NCI-H1417 (cell line): ENCODE measurements at regions not wholly inside any gene's neighbourhood (a gene's known extent, or its start where the extent isn't known, plus 50 kb on each side); places are given as distances from the start of the nearest gene placed in this dataset.

Experiments
- DNase-seq, 3 experiments: peaks; one replicate each; lab custom pipeline; 2025; lab: John Stamatoyannopoulos, UW

DNA sequence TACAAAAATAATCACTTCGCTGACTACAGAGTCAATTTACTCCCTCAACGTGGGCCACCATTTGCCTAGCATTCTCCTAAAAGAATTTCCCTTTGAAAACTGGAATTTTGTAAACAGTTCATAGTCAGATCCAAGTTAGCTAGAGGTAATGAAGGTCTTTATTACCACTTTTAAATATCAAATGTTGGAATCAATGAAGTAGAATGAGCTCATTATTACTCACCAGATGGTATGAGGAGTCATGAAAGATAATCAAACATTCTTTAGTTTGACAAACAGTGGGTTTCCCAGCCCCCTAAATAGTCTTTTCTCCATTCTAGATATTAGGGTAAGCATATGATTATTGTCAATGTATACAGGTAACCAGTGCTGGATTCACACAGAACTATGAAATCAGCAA lies 455.7 kb upstream of the THBS1 start:
- DNase-seq, result no peak

- DNase-seq, result peak in 2 of 3 experiments; percentile 13 to 49
Observed at GRCh38 chr15:39125904-39126303, 455.0 kb upstream of the THBS1 start.

DNA sequence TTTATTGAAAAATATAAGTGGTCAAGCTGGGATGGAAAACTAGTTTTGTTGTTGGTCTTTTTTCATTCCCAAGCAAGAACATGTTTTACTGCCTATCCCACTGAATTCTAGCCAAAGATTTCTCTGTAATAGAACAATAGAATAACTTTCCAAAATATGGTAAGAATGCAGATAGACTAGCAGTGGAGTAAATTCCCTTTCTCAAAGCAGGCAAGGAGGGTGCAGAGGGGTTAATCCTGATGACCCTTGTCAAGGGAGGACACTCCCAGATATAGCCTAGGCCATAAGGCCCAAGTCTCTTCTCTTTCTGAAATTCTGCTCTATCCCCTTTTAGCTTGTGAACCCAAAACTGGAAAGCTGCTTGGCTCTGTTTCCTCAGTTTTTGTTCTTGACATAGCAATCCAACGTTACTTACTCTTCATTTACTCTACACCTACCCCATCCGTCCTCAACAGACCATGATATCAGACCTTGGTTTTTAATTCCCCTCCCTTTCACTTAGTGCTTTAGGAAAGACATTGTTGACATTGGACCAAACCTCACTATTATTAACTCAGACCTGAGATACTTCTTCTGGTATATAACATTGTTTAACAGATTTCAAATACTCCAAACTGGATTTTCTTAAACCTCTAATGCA lies 453.6 kb upstream of the THBS1 start:
- DNase-seq, result no peak

GRCh38 chr15:39127925-39128617 lies 452.8 kb upstream of the THBS1 start:
- DNase-seq, result peak in 2 of 3 experiments; percentile 5 to 39

DNA sequence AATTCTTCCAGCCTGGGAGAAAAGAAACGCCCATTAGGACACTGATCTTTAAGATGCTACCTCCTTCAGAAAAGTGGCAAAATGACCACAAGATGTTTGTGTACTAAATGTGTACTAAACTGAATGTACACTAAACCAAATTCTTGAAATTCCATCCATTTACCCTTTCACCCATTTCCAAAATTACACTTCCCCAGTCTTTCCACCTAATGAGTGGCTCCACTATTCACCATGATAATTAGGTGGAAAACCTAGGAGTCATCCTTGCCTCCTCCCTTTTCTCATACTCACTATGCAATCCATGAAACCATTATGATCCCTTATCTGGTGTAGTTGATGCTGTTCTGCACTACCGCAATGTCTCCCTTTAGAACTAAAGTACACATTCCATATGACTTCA lies 452.1 kb upstream of the THBS1 start:
- no peak for DNase-seq

- DNase-seq, result no peak
Observed at GRCh38 chr15:39130556-39131379, 450.1 kb upstream of the THBS1 start.

- no peak for DNase-seq
Observed at GRCh38 chr15:39131609-39132008, 449.3 kb upstream of the THBS1 start.

DNA sequence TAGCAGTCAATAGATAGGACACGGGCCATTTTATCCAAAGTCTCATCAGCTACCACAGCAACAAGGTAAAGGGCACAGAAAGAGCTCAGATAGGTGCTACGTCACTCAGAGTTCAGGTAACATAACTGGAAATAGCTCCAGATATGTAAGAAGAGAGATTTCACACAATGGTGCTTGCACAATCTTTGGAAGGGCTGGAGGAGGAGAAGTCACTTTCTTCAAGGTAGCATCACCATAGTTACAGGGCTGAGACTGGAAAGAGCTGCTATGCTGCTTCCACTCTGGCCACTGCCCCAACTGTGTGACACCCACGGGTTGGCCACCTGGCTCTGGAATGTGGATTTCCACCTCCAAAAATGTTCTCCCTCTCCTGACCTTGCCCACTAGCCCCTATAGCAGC lies 448.8 kb upstream of the THBS1 start:
- no peak for DNase-seq

- no peak for DNase-seq
Observed at GRCh38 chr15:39132954-39133600, 447.8 kb upstream of the THBS1 start.

DNA sequence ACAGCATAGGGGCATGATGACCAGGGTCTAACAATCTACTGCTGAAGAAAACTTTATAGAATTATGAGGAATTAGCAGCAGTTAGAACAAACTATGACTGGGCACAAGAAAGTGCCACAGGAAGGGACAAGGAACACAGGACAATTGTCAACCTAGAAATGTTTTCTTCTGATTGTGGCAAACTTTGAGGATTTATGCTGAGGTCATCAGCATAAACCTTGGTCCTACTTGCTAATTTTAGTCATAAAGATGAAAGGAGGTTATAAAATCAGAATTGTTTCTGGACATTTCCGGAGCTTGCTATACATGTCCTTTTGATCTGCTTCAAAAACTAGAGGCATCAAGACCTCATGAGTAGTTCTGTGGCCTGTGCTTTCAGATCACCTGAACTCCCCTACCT lies 446.6 kb upstream of the THBS1 start:
- no peak for DNase-seq

DNA sequence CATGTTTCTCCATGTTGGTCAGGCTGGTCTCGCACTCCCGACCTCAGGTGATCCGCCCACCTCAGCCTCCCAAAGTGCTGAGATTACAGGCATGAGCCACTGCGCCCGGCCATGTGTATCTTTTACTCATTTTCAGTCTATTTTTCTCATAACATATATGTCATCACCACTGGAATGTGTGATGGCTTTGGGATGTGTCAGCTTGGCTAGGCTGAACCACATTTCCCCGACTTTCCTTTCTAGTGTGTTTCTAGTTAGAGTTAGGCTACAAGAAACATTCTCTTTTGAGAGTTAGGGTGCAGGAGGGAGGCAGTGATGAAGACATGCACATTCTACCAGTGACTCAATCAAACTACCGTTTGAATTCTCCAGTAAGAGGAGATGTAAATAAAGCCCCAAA lies 444.9 kb upstream of the THBS1 start:
- DNase-seq, result no peak

DNA sequence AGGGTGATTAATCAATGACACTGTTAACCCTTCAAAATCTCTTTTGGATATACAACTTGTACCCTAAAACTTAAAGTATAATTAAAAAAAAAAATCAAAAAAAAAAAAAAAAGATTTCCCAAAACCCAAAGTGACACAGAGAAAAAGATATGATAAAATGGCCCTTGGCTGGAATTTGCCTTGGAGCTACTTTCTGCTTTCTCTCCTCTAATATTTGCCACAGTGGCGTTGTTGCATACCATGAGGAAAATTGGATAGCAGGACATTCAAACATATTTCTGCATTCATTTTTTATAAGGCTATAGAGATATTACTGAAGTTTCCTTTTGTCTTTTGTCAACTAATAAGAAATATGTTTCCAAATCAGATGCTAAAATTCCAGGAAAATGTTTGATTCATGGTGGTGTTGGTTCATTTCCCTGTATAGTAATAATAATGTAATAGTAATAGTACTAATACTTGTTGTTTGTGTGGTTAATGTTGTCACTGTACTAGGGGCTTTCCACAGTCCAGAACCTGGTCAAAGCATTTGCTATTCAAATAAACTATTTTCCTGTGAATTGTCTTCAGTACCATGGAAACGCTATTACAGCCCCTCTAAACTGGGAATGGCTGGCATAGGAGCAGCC lies 441.3 kb upstream of the THBS1 start:
- no peak for DNase-seq

- no peak for DNase-seq
Observed at GRCh38 chr15:39140060-39140604, 440.7 kb upstream of the THBS1 start.

DNA sequence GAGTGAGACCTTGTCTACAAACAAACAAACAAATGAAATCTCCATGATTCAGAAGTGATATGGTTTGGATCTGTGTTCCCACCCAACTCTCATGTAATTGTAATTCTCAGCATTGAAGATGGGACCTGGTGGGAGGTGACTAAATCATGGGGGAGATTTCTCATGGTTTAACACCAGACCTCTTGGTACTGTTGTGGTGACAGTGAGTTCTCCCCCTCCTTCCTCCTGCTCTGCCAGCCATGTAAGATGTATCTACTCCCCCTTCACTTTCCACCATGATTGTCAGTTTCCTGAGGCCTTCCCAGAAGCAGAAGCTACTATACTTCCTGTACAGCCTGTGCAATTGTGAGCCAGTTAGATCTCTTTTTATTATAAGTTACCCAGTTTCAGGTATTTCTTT lies 438.4 kb upstream of the THBS1 start:
- no peak for DNase-seq

DNA sequence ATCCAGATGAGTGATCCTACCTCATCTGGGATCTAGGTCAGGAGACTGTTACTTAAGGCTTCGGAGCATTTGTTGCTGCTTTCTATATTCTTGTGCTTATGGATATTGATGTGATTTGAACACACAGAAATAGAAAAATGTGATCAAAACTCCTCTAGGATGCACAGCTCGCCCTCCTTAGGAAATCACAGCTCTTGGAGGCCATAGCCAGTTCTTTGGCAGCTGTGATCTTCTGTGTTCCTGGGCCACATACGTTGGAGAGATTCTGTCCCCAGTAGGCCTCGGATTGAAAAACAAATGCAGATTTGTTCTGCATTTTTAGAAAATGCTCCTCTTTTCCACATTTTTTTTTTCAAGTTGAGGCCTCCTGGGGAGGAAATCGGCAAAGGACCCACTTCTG lies 437.4 kb upstream of the THBS1 start:
- no peak for DNase-seq

GRCh38 chr15:39144051-39144450 lies 436.8 kb upstream of the THBS1 start:
- DNase-seq, result no peak

DNA sequence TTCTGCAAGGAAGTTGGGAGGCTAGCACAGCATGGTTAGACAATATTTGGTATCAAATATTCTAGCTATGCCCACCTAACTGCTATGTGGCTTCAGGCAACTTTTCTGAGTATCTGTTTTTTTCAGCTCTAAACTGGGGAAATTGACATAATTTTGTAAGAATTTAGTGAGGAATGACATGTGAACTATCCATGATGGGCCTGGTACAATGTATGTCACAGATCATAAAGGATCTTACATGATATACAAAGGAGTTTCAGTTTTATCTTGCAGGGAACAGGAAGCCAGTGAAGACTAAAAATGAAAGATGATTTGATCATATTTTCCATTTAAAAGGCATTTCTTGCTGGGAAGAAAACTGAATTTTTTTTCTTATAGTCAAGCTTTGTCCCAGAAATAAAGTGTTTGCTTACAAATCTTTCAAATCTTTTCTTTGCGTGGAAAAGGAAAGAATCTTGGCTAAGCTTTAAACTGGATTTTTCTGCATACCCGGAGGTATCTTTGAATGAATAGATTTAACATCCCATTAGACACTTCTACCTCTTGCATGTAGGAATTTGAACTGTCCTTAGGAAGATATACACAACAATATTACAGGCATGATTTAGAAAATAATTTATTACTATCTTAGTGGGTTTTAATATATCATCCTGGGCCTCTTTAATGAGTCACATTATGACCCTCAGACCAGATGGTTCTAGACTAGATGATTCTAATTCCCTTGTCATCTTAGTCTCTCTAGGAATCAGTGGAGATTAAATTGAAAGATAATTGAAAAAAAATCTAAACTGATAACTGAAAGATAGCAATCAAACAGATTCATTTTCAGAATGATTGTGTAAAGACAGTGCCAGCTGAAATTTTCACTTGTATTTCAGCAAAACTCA lies 436.0 kb upstream of the THBS1 start:
- DNase-seq, result no peak

DNA sequence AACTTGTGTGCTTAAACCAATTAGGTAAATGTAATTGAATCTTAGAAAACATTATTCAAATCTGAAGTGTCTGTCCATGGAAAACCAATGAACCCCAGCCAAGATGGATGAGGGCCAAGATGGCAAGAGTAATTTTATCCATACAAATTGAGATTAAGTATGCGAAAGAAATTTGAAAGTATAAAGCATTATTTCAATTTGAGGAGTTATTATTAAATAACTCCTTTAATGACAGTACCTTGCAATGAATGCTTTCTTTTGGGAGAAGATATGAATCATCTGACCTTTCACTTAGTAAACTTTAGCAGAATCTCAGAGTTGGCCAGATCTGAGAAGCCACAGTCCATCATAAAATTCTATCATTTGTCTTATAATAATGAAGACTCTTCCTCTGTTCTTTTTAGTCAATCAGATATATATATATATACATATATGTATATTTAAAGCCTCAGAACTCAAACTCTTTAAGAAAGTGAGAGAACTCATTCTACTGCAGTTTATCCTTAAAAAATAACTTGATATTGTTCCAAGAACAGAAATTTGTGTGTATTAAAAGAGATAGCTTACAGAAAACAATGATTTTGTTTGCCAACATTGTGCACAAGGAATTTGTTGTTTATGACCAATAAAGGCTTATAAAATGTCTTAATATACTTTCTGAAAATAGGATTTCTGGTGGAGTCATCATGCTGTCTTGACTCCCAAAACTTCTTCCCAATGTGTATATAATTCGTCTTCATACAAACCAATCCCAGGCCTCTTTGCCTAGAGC lies 434.8 kb upstream of the THBS1 start:
- no peak for DNase-seq

DNA sequence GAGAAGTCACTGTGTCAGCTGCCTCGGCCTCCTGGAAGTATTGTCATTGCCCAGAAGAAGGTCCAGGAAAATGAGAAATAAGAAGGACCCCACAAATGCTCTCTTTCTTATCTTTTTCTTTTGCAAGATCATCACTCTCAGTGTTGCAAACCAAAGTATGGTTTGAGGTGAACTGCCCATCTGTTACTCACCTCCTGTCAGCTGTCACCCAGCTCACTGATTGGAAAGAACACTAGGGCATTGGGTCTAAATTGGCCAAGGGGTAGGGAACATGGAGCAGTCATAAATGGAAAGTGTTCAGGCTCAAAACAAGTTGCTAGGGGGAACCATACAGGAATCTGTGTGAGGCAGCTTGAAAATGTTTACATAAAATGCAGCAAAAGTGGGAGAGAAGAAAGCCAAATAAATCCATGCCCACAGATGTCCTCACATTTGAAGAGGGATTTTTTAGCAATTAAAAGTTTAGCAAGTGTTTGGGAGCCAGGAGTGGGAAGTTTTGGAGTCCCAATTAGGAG lies 431.2 kb upstream of the THBS1 start:
- no peak for DNase-seq

- DNase-seq, result no peak
Observed at GRCh38 chr15:39151545-39151944, 429.3 kb upstream of the THBS1 start.
